ENCODE measurements at regions not wholly inside any gene's neighbourhood (a gene's known extent, or its start where the extent isn't known, plus 50 kb on each side); places are given as distances from the start of the nearest gene placed in this dataset.

GRCh38 chr2:174664084-174664759, 66.6 kb upstream of the WIPF1 start:
- Histone ChIP-seq H3K36me3 (ENCODE audit: low read depth) (no peaks in the 10 kb centered on the region), H3F3A (ENCODE audit: insufficient read depth, low read depth) (no peaks in the 10 kb centered on the region), H3K9me3 (ENCODE audit: insufficient read depth, low read depth) (no peaks in the 10 kb centered on the region), H3K4me1 (replicated peaks; ENCODE audit: insufficient read depth) (no peaks in the 10 kb centered on the region), H3K9me2 (ENCODE audit: insufficient read depth) (peaks cover 3% of the 10 kb centered on the region; the same call in 1 of the 2 replicates), H3K27ac (no peak overlapping the region), H3K79me2 (ENCODE audit: low read depth) (no peaks in the 10 kb centered on the region), H2AFZ (no peak overlapping the region), H3K4me2 (no peak overlapping the region), H3K4me3 (no peak overlapping the region), H3K27me3 (ENCODE audit: insufficient read depth, low read depth) (no peaks in the 10 kb centered on the region), H4K20me1 (ENCODE audit: insufficient read depth) (no peaks in the 10 kb centered on the region)
- BruUV-seq (replicated peaks) = no TSS peak
- ChIA-PET CTCF (no interaction called here), POLR2A (ENCODE audit: unreplicated experiment) (no interaction called here)
- TF ChIP-seq CTCF (conservative IDR thresholded peaks at IDR 0.05) (no peak), EZH2 (IDR thresholded peaks at IDR 0.05; ENCODE audit: low read depth) (no peak)
- intact Hi-C loops (cut with micrococcal nuclease; ENCODE audit: unreplicated experiment) = no loop called here
- no peak for DNase-seq

GRCh38 chr2:174663550-174663949, 65.9 kb upstream of the WIPF1 start:
- intact Hi-C loops (cut with micrococcal nuclease; ENCODE audit: unreplicated experiment) = no loop called here
- no peak overlapping the region for H3K4me2 ChIP-seq
- H2AFZ ChIP-seq = no peak overlapping the region
- CTCF ChIA-PET = no interaction called here
- no TSS peak for BruUV-seq (replicated peaks)
- H3K36me3 ChIP-seq (ENCODE audit: low read depth) = no peaks in the 10 kb centered on the region
- H4K20me1 ChIP-seq (ENCODE audit: insufficient read depth) = no peaks in the 10 kb centered on the region
- DNase-seq = no peak
- H3K4me1 ChIP-seq (replicated peaks; ENCODE audit: insufficient read depth) = no peaks in the 10 kb centered on the region
- TF ChIP-seq EZH2 (IDR thresholded peaks at IDR 0.05; ENCODE audit: low read depth) (no peak), CTCF (conservative IDR thresholded peaks at IDR 0.05) (no peak)
- POLR2A ChIA-PET (ENCODE audit: unreplicated experiment) = no interaction called here
- no peaks in the 10 kb centered on the region for H3K9me3 ChIP-seq (ENCODE audit: insufficient read depth, low read depth)
- H3K4me3 ChIP-seq = no peak overlapping the region
- no peak overlapping the region for H3K27ac ChIP-seq
- no peaks in the 10 kb centered on the region for H3K27me3 ChIP-seq (ENCODE audit: insufficient read depth, low read depth)
- no peaks in the 10 kb centered on the region for H3K9me2 ChIP-seq (ENCODE audit: insufficient read depth)
- no peaks in the 10 kb centered on the region for H3F3A ChIP-seq (ENCODE audit: insufficient read depth, low read depth)
- H3K79me2 ChIP-seq (ENCODE audit: low read depth) = no peaks in the 10 kb centered on the region

- H2AFZ ChIP-seq = no peak overlapping the region
- H3K27ac ChIP-seq = no peak overlapping the region
- H3F3A ChIP-seq (ENCODE audit: insufficient read depth, low read depth) = no peaks in the 10 kb centered on the region
- no peak overlapping the region for H3K4me3 ChIP-seq
- CTCF ChIA-PET = no interaction called here
- no peaks in the 10 kb centered on the region for H3K36me3 ChIP-seq (ENCODE audit: low read depth)
- H3K9me3 ChIP-seq (ENCODE audit: insufficient read depth, low read depth) = no peaks in the 10 kb centered on the region
- H3K4me1 ChIP-seq (replicated peaks; ENCODE audit: insufficient read depth) = no peaks in the 10 kb centered on the region
- no peaks in the 10 kb centered on the region for H3K27me3 ChIP-seq (ENCODE audit: insufficient read depth, low read depth)
- no peak for DNase-seq
- POLR2A ChIA-PET (ENCODE audit: unreplicated experiment) = no interaction called here
- H3K4me2 ChIP-seq = no peak overlapping the region
- no peaks in the 10 kb centered on the region for H4K20me1 ChIP-seq (ENCODE audit: insufficient read depth)
- no TSS peak for BruUV-seq (replicated peaks)
- intact Hi-C loops (cut with micrococcal nuclease; ENCODE audit: unreplicated experiment) = no loop called here
- TF ChIP-seq CTCF (conservative IDR thresholded peaks at IDR 0.05) = no peak
- no peak for TF ChIP-seq EZH2 (IDR thresholded peaks at IDR 0.05; ENCODE audit: low read depth)
- no peaks in the 10 kb centered on the region for H3K9me2 ChIP-seq (ENCODE audit: insufficient read depth)
- no peaks in the 10 kb centered on the region for H3K79me2 ChIP-seq (ENCODE audit: low read depth)
Observed at GRCh38 chr2:174662859-174663258, 65.3 kb upstream of the WIPF1 start.

All from PC-9 (cell line).